Epidermal melanocyte (primary cell): ENCODE measurements at regions not wholly inside any gene's neighbourhood (a gene's known extent, or its start where the extent isn't known, plus 50 kb on each side); places are given as distances from the start of the nearest gene placed in this dataset.

Experiments used
- DNase-seq: peaks from one replicate; pipeline ENCODE4 v3.0.0; 2011; ENCODE audit warnings: low spot score; ENCODE audit not compliant: insufficient read length

DNA sequence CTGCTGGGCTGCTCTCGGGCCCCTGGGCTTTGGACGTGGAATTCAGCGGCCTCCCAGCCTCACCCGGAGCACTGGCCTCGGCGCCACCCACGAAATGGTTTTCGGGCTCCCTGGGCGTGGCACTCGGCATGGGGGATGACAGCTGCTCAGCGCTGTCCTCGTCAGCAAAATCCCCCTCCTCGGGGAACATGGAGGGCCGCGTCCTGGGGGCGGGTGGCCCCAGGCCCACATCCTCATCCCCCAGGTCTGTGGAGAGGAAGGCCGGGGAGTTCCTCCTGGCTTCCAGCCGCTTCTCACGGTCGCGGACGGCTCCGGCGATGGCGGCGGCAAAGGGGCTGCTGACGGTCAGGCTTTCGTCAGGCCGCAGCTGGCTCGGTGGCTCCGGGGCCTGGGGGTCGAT lies 88.4 kb downstream of the CTTN start:
- DNase-seq: no peak

DNA sequence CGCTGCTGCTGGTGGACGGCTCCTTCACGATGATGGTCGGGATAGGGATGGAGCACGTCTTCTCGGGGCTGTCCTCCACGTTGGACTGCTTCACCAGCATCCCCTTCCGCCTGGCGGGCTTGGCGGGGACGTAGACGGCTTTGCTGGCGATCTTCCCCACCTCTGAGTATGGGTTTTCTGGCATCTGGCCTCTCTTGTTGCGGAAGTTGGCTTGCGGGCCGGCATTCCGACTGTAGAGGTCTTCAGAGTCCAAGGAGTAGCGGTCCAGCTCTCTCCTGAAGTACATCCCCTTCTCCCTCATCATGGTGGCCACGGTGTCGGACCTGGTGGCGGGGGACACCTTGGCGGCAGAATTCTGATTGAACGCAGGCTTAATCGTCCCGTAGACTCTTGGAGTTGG lies 88.8 kb downstream of the CTTN start:
- no peak for DNase-seq

DNA sequence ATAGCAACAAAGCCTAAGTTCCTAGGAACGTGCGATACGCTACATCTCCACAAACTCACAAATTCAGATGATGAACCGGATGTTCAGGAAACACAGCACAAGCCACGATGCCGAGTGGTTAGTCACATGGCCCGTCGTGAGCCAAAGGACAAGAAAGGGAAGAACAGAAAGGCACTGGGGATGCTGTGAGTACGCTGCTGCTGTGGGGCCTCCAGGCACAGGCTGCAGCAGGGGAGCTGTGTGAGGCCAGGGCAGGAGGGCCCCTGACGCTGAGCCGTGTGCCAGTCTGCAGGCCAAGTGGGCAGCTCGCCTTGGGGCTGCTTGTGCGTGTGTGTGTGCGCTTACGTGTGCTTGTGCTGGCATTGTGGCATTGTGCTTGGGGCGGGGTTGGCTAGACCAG lies 89.4 kb downstream of the CTTN start:
- DNase-seq: no peak

DNA sequence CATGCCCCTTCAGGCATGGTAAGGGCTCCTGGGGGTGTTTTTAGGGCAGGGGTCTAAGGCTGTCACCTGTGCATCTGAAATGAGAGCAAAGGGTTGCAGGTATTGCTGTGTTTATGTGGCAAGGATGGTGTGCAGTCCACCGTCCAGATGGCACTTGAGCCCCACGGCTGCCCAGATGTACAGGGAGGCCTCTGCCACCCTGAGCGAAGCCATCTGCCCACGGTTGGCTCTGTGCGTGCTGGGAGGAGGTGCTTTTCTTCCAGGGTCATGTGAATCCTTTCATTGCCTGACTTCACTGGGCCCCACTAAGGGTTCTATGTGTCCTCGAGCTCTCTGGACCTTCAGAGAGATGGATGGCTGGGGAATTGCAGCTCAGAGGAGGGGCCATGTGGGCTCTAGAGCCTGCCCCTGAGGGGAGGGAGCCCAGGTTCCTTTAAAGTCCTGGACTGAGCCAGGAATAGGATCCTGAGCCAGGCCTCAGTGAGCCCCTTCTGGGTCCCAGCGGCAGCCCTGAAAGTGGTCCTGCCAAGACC lies 89.9 kb downstream of the CTTN start:
- DNase-seq: no peak

DNA sequence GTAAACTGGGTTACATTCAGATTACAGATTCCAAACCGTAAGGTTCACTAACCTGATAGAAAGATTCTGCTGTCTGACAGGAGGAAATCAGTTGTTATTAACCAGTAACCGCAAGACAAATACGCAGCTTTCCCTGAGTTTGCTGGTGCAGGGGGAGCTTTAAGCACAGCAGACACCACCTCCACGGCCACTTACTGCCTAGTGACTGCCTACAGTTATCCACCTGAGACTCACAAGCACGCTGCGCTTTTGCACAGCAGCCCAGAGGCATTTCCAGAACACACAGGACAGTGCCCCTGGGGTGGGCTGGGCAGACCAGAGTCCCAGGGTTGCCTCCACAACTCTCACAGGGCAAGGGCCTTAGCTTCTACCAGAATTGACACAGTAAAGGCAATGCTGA lies 90.9 kb downstream of the CTTN start:
- no peak for DNase-seq

DNA sequence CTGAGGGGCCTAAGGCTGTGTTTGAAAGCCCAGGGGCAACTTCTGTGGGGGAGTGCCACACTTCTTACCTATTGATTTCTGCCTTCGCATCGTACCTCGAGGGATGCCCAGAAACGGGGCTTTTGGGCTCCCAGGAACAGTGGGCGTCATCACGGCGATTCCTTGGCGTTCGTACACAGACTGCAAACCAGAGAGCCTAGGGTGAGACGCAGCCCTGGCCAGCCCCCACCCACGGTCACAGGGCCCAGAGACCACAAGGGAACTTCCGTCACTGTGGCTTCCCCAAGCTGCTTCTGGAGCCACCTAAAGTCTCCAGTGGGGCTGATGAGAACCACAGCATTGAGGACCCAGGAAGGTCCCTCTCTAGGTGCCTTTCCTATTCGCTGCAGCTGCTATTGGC lies 91.9 kb downstream of the CTTN start:
- DNase-seq: no peak

DNA sequence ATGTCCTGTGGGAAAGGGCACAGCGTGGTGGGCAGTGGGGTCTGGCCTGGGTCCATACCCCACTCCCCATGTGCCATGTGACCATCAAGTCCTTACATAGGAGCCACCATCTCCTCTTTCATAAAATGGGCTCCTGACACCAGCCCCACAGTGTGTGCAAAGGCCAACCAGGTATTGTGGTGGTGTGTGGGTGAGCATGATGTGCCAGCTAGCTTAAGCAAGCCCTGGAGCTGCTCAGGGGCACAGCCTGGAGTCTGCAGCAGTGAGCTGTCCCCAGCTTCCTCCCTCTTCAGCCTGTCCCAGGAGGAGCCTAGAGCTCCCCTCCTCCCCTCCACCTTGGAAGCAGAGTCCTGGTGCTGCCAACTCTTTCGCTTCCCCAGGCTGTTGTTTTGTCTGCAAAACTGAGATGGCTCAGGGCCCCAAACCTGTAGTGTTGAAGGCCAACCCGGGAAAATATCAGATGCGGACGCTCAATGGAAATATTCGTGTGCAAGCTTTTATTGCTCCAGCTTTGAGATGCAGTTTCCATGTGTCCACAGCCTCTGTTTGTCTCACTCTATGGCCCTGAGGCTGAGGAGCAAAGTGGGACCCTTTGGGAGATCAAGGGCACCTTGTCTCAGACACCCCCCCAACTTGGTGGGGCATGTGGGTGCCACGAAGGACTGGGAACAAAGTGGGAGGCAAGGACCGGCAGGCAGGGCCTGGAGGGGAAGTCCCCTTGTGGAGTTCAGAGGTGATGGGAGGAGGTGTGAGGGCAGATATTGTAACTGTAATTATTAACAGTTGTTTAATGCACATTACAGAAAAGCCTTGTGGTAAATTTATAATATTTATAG lies 92.6 kb downstream of the CTTN start:
- DNase-seq: no peak

DNA sequence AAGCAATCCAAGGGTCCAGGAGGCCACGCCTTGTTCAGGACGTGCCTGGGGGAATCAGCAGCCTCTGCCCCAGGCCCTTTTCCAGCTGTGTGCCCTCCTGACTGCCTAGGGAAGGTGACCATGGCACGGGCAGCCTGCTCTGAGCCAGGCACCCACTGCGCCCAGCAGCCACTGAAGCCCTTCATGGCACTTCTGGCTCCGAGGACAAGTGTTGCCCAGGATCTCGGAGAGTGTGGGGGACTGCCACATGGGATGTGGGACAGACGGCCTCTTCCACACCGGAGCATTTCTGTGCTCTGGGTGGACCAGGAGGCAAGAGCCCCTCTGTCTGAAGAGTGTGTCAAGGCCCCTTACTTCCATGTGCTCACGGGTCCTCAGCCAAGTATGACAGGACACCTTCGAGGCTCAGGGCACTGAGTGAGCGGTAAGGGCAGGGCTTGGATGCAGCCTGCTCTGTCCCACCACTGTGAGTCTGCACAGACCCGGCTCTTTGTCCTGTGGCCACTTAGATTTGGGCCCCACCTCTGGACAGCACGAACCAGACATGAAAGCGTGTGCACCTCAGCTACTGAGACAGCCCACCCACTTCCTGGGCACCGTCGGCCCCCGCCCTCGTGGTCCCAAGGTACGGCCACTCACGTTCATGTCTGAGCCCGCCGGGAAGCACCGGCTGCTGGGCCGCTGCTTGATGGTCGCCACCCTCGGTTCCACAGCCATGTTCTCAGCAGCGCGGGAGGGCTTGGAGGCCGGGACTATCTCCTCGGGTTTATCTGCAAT lies 93.6 kb downstream of the CTTN start:
- DNase-seq: no peak

DNA sequence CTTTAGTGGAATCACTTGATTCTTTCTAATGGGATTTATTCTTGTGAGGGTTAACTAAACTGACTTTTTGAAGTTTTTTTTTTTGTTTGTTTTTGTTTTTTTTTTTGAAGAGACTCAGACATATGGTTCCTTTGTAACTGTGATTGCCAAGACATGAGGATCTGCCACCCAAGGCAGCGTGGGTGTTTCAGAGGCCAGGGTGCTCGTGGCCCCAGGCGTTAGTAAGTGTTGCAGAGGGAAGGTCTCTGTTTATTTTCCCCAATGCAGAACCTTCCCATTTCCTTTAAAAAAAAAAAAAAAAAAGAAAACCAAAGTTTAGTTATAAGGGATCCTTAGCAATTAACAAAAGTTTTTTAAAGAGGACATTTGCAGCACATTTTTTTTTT lies 94.8 kb downstream of the CTTN start:
- DNase-seq: no peak

DNA sequence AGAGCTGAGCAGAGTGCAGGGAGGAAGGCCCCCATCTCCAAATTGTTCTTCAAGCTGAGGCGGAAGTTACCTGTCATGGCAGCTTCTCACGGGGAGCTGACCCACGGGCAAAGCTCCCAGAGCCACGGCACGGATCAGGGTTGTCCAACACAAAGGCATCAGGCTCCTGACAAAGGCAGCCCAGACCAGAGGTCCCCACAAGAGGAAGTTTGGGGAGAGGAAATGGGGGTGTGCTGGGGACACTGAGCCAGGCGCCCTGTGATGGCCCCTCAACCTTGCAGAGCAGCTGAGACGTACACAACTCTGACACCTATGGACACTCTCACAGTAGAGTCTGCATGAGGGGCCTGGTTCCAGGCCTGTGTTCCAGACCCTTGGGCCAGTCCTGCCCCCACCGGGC lies 95.6 kb downstream of the CTTN start:
- no peak for DNase-seq

DNA sequence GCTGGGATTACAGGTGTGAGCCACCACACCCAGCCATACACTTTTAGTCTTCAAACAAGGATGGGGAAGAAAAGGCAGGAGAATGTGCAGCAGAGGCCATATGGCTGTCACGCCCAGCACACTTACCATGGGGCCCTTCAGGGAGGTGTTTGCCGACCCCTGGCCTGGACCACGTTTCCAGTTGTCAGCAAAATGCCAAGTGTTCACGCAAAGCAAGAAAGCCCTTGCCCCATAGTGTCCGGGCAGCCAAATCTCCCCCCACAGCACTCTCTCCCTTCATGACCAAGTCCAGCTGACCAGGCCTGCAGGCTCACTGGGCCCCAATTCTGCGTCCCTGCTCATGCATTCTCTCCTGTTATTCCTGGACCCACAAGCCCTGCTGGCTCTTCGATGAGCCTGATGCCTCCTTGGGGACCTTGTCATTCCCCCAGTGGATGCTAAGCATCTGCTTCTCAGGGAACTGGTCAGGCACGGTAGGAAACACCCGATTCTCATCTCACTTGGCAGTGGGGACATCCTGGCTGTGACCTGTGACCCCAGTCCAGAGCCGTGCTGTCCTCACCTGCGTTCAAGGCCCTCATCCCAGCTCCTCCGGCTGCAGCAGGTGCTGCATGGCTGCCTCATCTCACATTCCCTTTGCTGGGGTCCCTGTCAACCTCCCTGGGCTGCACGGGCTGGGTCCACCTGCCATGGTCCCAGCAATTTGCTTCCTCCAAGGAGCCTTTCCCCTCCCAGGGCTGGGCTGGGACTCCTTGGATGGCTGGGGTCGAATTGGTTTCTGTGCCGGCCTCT lies 96.4 kb downstream of the CTTN start:
- no peak for DNase-seq

DNA sequence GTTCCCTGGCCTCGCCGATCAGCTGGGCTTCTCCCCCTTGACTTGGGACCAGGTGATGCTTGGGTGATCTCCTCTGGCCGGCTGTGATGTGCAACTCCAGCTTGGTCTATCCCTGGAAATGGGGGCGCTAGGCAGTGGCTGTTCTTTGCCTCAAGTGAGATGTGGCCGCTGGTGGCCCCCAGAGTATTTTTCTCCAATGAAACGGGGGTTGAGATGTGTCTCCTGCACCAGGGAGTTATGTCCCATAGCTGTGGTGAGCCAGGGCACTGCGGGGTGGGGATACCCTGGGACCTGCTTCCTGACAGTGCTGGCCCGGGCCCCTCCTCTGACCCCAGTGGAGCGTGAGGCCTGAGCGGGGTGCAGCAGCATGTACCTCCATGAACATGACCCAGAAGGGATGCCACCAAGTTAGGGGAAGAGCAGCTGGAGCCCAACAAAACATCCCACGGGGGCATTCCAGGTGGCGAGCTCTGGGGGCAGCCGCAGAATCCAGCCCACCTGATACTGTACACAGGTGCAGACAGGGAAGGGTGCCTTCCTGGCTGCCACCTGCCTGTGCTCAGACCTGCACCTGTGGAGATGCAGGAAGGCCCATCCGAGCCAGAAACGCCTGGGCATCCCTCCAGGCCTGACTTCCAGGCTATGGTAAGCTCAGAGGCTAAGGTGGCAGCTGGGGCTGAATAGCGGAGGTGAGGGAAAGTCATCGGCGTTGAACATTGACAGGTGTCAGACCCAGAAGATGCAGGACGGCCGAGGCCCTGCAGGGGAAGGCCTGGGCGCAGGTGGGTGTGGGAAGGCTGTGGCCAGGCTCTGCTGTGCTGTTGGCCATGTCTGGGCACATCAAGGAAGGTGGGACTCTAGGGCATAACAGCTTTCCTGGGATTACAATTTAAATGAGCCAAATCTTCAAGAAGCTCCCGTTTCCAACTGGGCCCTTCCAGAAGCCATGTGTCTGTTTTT lies 97.3 kb downstream of the CTTN start:
- no peak for DNase-seq

DNA sequence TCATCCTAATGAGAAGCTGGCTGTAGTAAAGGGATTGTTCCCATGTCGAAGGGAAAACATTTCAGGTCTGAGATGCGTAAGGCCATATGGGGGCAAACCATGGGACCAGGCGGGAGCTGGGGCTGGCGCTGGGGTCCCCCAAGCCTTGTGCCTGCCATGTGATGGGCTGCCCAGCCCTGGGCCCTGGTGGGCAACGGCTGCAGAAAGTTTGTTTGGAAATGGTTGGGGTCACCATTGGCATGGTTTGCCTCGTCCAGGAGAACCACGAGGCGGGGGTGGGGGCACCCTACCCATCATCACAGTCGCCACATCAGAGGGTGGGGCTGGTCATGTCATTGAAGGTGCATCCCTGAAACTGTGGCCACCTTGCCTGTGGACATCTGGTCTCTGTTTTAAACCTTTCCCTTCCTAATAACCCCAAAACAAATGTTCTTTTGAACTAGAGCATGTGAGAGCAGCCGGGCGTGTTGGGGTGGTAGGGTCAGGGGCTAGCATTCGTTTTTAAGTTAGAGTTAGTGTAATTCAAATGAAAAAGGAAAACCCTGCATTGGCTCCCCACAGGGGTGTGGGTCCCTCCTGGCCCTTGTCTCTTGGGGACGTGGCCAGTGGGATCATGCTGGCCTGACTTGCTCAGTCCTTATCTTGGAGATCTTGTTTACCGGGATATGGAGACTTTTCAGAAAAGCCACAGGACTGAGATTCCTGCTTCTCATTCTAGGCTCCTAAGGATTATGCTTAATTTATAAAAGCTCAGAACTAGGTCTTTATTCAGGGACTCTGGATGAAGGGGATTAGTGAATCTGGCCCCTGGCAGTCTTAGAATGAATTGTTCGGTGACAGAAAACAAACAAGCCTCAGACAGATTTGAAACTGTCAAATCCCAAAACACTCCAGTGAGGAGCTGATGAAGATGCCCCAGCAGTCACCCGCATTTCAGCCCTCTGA lies 98.5 kb downstream of the CTTN start:
- DNase-seq: no peak

DNA sequence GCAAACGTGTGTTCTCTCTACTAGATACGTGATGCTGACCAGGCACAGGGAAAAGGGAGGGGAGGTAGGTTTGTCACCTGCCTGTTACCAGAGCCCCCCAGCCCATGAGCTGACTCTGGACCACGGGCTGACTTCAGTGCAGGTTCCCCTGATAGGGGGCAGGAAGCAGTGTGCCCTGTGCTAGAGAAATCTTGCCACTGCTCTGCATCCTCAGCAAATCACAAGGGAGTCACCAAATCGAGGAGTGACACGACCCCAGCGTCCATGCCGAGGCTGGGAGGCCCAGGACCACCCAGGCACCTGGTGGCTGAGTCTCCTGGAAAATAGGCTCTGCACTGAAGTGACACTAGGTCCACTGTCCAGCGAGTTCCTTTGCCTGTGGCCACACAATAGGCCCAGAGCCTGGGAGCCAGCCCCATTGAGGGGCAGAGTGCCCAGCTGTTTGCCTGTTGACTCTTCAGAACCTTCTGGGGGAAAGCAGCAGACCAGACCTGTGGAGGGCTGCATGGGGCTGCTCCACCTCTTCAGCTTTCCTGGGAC lies 99.3 kb downstream of the CTTN start:
- DNase-seq: no peak

DNA sequence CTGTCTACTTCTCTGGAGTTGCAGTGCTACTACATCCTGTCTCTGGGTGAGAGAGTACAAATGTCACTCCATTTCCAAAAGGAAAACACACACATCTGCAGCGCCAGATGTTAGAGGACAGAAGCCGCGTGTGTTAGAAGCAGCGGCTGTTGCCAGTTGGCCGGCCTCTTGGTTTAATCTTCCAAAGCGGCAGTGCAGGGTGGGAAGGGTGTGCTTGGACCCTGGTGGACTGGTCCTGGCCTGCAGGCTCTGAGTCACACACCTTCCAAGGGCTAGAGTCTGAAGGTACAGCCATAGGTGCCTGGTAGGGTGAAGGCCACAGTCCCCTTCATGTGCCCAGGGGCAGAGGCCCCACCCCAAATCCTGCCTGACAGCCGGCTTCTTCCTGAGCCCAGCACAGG lies 99.8 kb downstream of the CTTN start:
- no peak for DNase-seq

DNA sequence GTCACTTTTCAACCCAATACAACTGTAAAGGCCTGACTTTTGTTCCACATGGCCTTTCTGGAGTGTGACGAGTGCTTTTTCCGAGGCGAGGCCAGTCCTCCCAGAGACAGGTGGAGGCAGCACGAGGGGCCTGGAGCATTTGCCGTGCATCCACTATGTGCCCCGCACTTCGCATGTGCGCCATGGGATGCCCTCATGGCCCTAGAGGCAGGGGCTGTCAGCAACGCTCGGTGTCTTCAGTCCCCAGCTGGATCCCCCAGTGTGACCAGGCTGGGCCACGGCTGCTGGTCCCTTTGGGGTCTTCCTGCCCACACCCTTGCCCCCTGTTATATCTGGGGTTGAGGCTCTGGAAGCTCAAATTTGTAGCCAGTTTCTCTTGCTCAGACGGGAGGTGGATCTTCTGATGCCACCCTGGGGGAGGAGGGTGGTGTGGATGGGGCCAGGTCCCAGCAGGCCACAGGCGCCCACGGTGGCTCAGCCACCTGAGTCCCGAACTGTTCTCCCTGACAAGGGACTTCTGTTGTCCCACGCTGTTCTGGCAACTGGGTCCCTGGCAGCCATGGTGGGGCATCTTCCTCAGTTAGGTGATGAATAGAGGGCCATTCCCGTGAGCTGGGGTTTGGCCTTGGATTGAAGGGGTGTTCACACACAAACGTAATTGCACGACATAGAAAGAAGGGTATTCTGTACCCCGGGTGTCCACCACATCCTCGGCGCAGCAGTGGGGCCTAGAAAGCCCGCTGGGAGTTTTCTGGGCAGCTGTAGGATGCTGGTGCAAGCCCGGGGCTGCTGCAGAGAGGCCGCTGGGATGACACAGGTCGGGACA lies 100.9 kb downstream of the CTTN start:
- DNase-seq: no peak

DNA sequence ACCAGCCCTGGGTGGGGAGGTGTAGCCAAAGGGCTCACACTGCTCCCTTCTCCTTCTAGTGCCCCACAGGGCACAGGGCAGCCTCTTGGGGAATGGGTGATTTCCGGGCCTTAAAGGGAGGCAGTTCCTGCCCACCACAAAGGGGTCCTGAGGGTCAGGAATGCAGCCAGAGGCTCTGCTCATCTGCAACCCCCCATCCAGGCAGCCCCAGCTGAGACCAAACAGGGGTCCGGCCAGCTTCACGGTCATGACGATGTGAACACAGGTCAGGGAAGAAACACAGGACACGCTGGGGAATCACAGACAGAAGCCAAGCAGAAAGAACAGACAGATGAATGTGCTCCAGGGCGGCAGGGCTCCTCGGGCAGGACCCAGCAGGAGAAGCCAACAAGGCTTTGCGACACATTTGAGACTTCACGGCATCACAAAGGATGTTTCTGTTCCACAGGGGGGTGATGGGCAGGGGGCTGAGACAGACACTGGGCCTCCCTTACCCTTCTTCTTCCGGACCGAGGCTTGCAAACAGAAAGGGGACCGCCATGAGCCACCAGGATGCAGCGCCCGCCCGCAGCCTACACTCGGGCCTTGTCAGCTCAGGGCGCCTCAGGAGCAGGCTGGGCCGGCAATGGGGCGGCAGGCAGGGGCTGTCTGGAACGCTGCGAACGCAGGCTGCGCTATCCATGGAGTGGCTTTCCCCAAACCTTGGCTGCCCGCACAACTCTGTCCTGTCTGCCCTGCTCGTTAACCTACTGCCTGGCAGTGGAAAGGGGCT lies 101.9 kb downstream of the CTTN start:
- DNase-seq: no peak
